ENCODE measurements at regions not wholly inside any gene's neighbourhood (a gene's known extent, or its start where the extent isn't known, plus 50 kb on each side); places are given as distances from the start of the nearest gene placed in this dataset.

DNA sequence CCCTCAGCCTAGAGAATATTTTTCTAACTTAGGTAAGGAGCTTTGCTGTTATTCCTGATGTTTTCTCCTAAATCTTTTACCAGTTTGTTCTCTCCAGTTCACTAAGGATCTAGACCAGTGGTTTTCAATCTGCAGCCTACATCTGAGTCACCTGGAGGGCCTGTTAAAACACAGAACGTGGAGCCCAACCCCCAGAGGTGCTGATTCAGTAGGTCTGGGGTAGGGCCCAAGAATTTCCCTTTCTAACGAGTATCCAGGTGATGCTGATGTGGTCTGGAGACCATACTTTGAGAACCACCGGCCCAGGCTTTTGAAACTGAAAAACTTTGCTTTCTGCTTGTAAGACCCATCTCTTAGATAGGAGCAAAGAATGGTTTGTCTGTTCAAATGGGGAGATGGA is 51.2 kb upstream of the KMT2E start:
- H3K4me3 ChIP-seq (ENCODE audit: low read depth, low read length), result no peak overlapping the region
- no peak for DNase-seq (ENCODE audit: low read depth)
- TF ChIP-seq, protein P1, sequence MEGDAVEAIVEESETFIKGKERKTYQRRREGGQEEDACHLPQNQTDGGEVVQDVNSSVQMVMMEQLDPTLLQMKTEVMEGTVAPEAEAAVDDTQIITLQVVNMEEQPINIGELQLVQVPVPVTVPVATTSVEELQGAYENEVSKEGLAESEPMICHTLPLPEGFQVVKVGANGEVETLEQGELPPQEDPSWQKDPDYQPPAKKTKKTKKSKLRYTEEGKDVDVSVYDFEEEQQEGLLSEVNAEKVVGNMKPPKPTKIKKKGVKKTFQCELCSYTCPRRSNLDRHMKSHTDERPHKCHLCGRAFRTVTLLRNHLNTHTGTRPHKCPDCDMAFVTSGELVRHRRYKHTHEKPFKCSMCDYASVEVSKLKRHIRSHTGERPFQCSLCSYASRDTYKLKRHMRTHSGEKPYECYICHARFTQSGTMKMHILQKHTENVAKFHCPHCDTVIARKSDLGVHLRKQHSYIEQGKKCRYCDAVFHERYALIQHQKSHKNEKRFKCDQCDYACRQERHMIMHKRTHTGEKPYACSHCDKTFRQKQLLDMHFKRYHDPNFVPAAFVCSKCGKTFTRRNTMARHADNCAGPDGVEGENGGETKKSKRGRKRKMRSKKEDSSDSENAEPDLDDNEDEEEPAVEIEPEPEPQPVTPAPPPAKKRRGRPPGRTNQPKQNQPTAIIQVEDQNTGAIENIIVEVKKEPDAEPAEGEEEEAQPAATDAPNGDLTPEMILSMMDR (IDR thresholded peaks at IDR 0.05; ENCODE audit: insufficient read depth, low read depth, low read length), result no peak
- ChIA-PET POLR2A (no interaction called here), CTCF (no interaction called here)
- H3K36me3 ChIP-seq (ENCODE audit: control insufficient read depth, insufficient read depth, low read length), result no peaks in the 10 kb centered on the region
- H3K27me3 ChIP-seq (ENCODE audit: control insufficient read depth, insufficient read depth, low read length), result no peaks in the 10 kb centered on the region

DNA sequence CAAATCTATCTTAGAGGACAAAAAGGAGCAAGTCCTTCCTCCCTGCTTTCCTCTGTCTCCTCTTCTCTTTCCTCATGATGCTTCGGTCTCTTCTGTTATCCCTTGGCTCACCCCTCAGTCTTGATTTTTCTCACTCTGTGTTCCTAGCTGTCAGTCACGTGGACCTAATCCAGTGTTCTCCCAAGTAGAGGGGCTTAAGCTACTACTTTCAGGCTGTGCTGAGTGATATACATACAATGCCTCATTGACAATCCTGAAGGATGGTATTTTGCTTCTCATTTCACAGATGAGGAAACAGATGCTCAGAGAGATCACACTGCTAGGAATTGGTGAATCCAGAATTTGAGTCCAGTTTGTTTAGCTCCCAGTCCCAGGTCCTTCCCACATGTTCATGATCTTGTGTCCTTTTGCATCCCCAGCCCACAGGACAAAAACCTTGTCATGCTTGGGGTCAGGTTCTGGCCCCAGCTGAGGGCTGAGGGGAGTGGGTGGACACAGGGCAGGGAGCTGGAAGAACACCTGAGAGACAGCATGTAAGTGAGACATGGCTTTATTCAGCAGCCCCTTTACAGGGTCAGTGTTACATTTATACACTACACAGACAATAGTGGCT is 50.5 kb upstream of the KMT2E start:
- Histone ChIP-seq H3K36me3 (ENCODE audit: control insufficient read depth, insufficient read depth, low read length) (no peaks in the 10 kb centered on the region), H3K4me3 (ENCODE audit: low read depth, low read length) (no peak overlapping the region), H3K27me3 (ENCODE audit: control insufficient read depth, insufficient read depth, low read length) (no peaks in the 10 kb centered on the region)
- no peak for DNase-seq (ENCODE audit: low read depth)
- TF ChIP-seq, protein P1 (IDR thresholded peaks at IDR 0.05; ENCODE audit: insufficient read depth, low read depth, low read length), result no peak
- POLR2A ChIA-PET, result no interaction called here
- CTCF ChIA-PET, result no interaction called here

DNA sequence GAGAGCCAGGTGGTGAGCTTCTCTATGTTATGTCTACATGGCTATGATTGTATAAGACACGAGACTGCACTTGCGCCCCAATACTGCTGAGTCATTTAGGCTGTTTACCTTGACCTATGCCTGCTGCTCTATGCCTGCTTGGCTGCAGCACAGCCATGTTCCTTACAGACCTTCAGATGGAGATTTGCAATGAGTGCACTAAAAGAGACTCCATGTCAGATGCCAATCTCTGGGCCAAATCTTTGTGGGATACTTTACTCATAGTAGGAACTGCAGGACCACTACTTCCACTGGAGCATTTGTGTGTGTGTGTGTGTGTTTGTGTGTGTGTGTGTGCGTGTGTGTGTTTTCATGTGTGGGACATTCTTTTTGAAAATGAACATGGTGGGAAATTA is 50.0 kb upstream of the KMT2E start:
- Histone ChIP-seq H3K4me3 (ENCODE audit: low read depth, low read length) (no peak overlapping the region), H3K36me3 (ENCODE audit: control insufficient read depth, insufficient read depth, low read length) (no peaks in the 10 kb centered on the region), H3K27me3 (ENCODE audit: control insufficient read depth, insufficient read depth, low read length) (no peaks in the 10 kb centered on the region)
- CTCF ChIA-PET, result no interaction called here
- no peak for DNase-seq (ENCODE audit: low read depth)
- POLR2A ChIA-PET, result no interaction called here
- TF ChIP-seq, protein P1 (IDR thresholded peaks at IDR 0.05; ENCODE audit: insufficient read depth, low read depth, low read length), result no peak
